NCI-H146 (cell line): ENCODE measurements at regions not wholly inside any gene's neighbourhood (a gene's known extent, or its start where the extent isn't known, plus 50 kb on each side); places are given as distances from the start of the nearest gene placed in this dataset.
"Not testable (repeated sequence)": the region's sequence is repeated elsewhere in the genome, so short reads cannot be mapped to it uniquely, and the experiment has no call there.

Experiments
- DNase-seq: peaks from one replicate; lab custom pipeline; 2025; lab: John Stamatoyannopoulos, UW

GRCh38 chr5:35561396-35561795, 56.3 kb upstream of the SPEF2 start:
- no peak for DNase-seq

GRCh38 chr5:35557748-35558147, 59.9 kb upstream of the SPEF2 start:
- no peak for DNase-seq

- no peak for DNase-seq
These were observed 60.5 kb upstream of the SPEF2 start for GRCh38 chr5:35557199-35557598.

- no peak for DNase-seq
These were observed 63.6 kb upstream of the SPEF2 start for GRCh38 chr5:35554016-35554415.

- DNase-seq, result no peak
These were observed 72.5 kb upstream of the SPEF2 start for GRCh38 chr5:35545190-35545589.

GRCh38 chr5:35543408-35543807, 74.3 kb upstream of the SPEF2 start:
- DNase-seq, result no peak

GRCh38 chr5:35540002-35540401, 77.7 kb upstream of the SPEF2 start:
- DNase-seq, result no peak

- DNase-seq, result no peak
These were observed 79.3 kb upstream of the SPEF2 start for GRCh38 chr5:35538198-35538931.

- no peak for DNase-seq
These were observed 84.5 kb upstream of the SPEF2 start for GRCh38 chr5:35533156-35533555.

GRCh38 chr5:35531553-35531952, 86.1 kb upstream of the SPEF2 start:
- DNase-seq, result not testable (repeated sequence)

- DNase-seq, result no peak
These were observed 99.6 kb upstream of the SPEF2 start for GRCh38 chr5:35518104-35518503.

GRCh38 chr5:35516271-35516670, 101.4 kb upstream of the SPEF2 start:
- DNase-seq, result no peak

- no peak for DNase-seq
These were observed 104.1 kb upstream of the SPEF2 start for GRCh38 chr5:35513612-35514011.

GRCh38 chr5:35502206-35502605, 115.5 kb upstream of the SPEF2 start:
- no peak for DNase-seq

- no peak for DNase-seq
These were observed 128.9 kb upstream of the SPEF2 start for GRCh38 chr5:35488791-35489190.

- no peak for DNase-seq
These were observed 129.6 kb upstream of the SPEF2 start for GRCh38 chr5:35488055-35488454.

- DNase-seq, result no peak
These were observed 130.2 kb upstream of the SPEF2 start for GRCh38 chr5:35487233-35488025.

GRCh38 chr5:35485487-35485886, 132.2 kb upstream of the SPEF2 start:
- no peak for DNase-seq

GRCh38 chr5:35484241-35484640, 133.4 kb upstream of the SPEF2 start:
- DNase-seq, result no peak

GRCh38 chr5:35483780-35484179, 133.9 kb upstream of the SPEF2 start:
- no peak for DNase-seq

- DNase-seq, result no peak
These were observed 134.5 kb upstream of the SPEF2 start for GRCh38 chr5:35483191-35483590.

- no peak for DNase-seq
These were observed 135.4 kb upstream of the SPEF2 start for GRCh38 chr5:35482167-35482755.
